NB4 (cell line): ENCODE measurements at regions not wholly inside any gene's neighbourhood (a gene's known extent, or its start where the extent isn't known, plus 50 kb on each side); places are given as distances from the start of the nearest gene placed in this dataset.

Experiments used
- DNase-seq: peaks from one replicate; pipeline ENCODE4 v3.0.0; 2010; ENCODE audit warnings: low read depth
- H3K4me3 ChIP-seq: one replicate; pipeline ENCODE4 v1.5.1; 2011; ENCODE audit warnings: mild to moderate bottlenecking, low read depth, low read length, moderate library complexity
- MYC ChIP-seq: IDR thresholded peaks from 2 replicates; pipeline ENCODE4 v1.6.1; 2011; ENCODE audit warnings: low read depth, low read length
- POLR2A ChIP-seq: IDR thresholded peaks from 2 replicates; pipeline ENCODE4 v1.6.1; 2011; ENCODE audit warnings: mild to moderate bottlenecking; ENCODE audit not compliant: insufficient read length; ENCODE audit errors: extremely low read depth
- TF ChIP-seq, protein P1 (sequence below): IDR thresholded peaks from 2 replicates; pipeline ENCODE4 v1.6.1; 2011; ENCODE audit warnings: low read depth, low read length
- TF ChIP-seq, protein P2 (sequence below): IDR thresholded peaks from one replicate; pipeline ENCODE4 v1.5.1; 2012; ENCODE audit warnings: low read depth, low read length

DNA sequence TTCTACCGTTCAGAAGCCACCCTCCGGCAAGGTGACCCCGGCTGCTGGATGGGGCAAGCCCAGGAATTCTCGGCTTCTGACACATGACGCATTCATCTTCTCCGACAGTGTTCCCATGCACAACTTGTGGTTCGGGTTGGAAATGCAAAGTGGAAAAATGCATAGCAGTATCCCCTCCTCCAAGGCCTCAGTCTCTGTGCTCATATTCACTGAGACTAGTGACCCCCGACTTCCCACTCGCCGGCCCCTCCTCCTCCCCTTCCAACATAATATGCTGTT lies 70.0 kb upstream of the NTM start:
- no peak for DNase-seq
- no peak for TF ChIP-seq POLR2A
- TF ChIP-seq, protein P1, sequence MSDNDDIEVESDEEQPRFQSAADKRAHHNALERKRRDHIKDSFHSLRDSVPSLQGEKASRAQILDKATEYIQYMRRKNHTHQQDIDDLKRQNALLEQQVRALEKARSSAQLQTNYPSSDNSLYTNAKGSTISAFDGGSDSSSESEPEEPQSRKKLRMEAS = no peak
- H3K4me3 ChIP-seq = no peak overlapping the region

DNA sequence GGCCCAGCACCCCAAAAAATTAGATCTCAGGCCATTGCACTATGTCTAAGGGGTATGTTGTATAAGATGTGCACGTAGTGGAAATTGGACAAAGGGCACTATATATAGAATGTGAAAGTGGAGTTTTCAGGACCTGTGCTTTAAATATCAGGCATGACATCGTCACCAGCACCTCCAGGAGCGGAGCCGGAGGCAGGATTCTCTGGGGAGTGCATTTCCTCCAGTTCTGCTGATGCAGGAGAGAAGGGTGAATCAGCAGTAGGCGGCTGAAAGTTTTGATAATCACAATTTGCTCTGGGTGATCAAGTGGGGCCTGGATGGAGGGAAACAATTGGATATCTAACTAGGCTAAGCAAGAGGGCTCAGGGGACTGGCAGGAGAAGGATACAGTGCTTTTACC lies 69.1 kb upstream of the NTM start:
- TF ChIP-seq, protein P2, sequence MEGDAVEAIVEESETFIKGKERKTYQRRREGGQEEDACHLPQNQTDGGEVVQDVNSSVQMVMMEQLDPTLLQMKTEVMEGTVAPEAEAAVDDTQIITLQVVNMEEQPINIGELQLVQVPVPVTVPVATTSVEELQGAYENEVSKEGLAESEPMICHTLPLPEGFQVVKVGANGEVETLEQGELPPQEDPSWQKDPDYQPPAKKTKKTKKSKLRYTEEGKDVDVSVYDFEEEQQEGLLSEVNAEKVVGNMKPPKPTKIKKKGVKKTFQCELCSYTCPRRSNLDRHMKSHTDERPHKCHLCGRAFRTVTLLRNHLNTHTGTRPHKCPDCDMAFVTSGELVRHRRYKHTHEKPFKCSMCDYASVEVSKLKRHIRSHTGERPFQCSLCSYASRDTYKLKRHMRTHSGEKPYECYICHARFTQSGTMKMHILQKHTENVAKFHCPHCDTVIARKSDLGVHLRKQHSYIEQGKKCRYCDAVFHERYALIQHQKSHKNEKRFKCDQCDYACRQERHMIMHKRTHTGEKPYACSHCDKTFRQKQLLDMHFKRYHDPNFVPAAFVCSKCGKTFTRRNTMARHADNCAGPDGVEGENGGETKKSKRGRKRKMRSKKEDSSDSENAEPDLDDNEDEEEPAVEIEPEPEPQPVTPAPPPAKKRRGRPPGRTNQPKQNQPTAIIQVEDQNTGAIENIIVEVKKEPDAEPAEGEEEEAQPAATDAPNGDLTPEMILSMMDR = no peak
- TF ChIP-seq POLR2A (no peak), MYC (no peak)
- TF ChIP-seq, protein P1 = no peak
- H3K4me3 ChIP-seq = no peak overlapping the region
- no peak for DNase-seq

DNA sequence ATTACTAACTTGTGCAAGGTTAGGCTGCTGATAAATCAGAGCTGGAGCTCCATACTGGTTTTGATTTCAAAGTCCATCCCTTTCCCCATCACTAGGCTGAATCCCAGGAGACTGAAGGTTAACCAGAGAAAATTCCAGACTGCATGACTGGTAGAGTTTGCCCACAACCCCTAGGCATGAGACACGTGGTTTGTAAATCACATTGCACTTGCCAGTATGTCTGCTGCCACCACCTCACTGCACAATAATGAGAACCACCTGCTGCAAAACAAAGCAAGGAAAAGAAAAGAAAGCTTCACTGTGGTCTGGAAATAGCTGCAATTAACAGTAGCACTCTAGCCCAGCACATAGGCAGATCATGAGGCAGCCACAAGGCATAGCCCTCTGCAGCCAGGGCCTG lies 67.6 kb upstream of the NTM start:
- TF ChIP-seq, protein P1 = no peak
- TF ChIP-seq MYC = no peak
- no peak for TF ChIP-seq POLR2A
- TF ChIP-seq, protein P2 = no peak
- no peak for DNase-seq

DNA sequence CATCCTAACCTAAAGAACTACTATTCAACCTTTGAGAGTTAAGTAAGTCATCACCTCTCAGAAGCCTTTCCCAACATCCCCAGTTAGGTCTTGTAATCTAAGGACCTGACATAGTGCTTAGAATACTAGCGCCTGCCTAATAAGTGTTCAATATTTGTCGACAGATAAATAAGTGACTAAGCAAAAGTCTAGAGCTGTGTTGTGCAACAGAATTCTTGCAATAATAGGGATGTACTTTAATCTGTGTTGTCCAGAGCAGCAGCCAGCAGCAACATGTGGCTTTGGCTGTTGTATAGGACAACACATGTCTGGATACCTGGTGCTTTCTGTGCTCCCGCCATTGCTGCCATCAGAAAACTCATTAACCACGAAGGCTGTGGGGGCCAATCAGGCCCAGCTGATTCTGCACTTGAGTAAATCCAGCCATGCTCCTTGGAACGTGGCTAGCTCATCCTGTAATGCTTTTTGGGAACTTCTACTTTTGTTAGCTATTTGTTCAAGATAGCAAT lies 66.8 kb upstream of the NTM start:
- DNase-seq = no peak
- TF ChIP-seq, protein P1 = no peak
- TF ChIP-seq MYC (no peak), POLR2A (no peak)
- TF ChIP-seq, protein P2 = no peak
- no peak overlapping the region for H3K4me3 ChIP-seq

More for the DNA sequence above, 67.6 kb upstream of the NTM start:
- no peak overlapping the region for H3K4me3 ChIP-seq

DNA sequence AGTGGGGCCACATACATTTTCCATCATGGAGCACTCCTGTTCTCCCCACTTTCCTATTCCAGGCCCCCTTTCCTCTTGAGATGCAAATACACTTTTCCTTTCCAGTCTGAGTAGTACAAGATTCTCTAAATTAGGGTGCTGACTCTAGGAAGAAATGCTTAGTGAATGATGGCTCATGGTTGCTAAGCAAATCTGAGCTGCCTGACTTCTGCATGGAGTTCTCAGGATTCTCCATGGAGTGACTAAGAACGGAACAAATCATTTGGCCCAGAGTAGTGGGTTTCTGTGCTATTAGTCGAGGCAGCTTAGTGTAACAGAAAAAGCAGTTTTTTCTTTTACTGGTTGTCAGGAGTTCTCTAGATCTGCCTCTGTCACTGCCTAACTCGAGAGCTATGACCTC lies 65.4 kb upstream of the NTM start:
- DNase-seq = no peak
- TF ChIP-seq POLR2A (no peak), MYC (no peak)
- TF ChIP-seq, protein P2 = no peak
- TF ChIP-seq, protein P1 = no peak
- H3K4me3 ChIP-seq = no peak overlapping the region

DNA sequence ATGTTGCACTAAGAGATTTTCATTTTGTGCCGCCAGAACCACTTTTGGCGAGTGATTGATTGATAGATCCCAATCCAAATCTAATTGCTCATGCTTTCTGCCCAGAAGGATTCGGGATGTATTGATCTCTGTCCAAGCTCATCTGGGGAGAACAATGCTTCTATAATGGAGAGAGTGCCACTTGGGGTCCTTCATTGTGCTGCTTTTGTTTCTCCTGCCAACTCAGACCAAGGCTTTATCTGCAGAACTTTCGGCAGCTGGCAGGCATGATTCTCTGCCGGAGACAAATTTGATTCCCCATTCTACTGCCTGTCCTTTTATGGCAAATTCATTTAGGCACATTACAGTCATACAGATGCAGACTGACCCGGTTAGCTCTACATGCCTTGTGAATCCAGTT lies 62.9 kb upstream of the NTM start:
- DNase-seq = no peak
- TF ChIP-seq POLR2A (no peak), MYC (no peak)
- TF ChIP-seq, protein P2 = no peak
- TF ChIP-seq, protein P1 = no peak
- H3K4me3 ChIP-seq = no peak overlapping the region
